PC-9 (cell line): ENCODE measurements at regions not wholly inside any gene's neighbourhood (a gene's known extent, or its start where the extent isn't known, plus 50 kb on each side); places are given as distances from the start of the nearest gene placed in this dataset.

Source experiments
- CTCF ChIP-seq: fragments of 200-600 bp; sonication (generic); conservative IDR thresholded peaks from 2 replicates; pipeline ENCODE4 v1.6.1; 2017; ENCODE audit warnings: mixed run types, antibody characterized with exemption, mild to moderate bottlenecking, moderate library complexity
- EZH2 ChIP-seq: fragments of 200-600 bp; sonication (generic); IDR thresholded peaks from 2 replicates; pipeline ENCODE4 v1.8.0; 2017; ENCODE audit warnings: antibody characterized with exemption, low read depth

DNA sequence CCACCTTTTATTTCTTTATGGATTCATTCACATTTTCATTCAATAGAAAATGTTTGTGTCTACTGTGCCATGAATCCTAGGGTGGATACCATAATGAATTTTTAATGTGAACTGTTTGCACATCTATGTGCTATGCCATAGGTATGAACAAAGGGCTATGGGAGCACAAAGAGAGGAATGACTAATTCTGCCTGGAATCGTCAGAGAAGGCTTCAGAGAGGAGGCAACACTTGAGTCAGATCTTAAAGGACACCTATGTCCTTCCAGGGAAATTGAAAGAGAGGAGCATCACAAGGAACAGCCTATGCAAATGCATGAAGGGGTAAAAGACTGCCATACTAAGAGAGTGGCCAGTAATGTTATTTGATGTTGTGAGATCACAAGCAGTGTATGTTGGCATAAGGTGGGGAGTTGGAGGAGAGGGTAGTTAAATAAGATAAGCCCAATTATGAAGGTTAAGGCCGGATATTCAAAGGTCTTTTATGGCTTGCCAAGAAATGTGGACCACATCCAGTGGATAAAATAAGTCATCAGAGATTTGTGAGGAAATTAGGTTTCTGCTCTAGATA is 246.7 kb downstream of the GRIN2B start:
- no peak for TF ChIP-seq CTCF
- no peak for TF ChIP-seq EZH2
